Heart right ventricle (tissue), 16 donors: ENCODE measurements at regions not wholly inside any gene's neighbourhood (a gene's known extent, or its start where the extent isn't known, plus 50 kb on each side); places are given as distances from the start of the nearest gene placed in this dataset.

Source experiments
- ATAC-seq, 8 donors: fragments of 200-7000 bp; cut with Tn5 transposase; one replicate each; pipeline ENCODE4 v1.9.1; 2020; ENCODE audit warnings: mild to moderate bottlenecking in 8 of 8, moderate library complexity in 8 of 8, moderate number of reproducible peaks in 1 of 8
- DNase-seq, 2 donors: peaks; one replicate each; pipeline ENCODE4 v3.0.0-alpha.2; 2020
- H3K27ac ChIP-seq, 10 donors: fragments of 200-600 bp; sonication (generic) in 2 of 10; one replicate each; pipeline versions ENCODE4 v1.5.0 to v1.8.0; 2020 to 2022; ENCODE audit warnings: mild to moderate bottlenecking in 3 of 10
- H3K27me3 ChIP-seq, 7 donors: fragments of 200-600 bp; one replicate each; pipeline ENCODE4 v1.8.0; 2021 to 2022; ENCODE audit warnings: mild to moderate bottlenecking in 2 of 7
- H3K36me3 ChIP-seq, 9 donors: fragments of 200-600 bp; sonication (generic) in 1 of 9; one replicate each; pipeline versions ENCODE4 v1.5.0 to v1.8.0; 2020 to 2022; ENCODE audit warnings: mild to moderate bottlenecking in 2 of 9
- H3K4me1 ChIP-seq, 9 donors: fragments of 200-600 bp; sonication (generic) in 1 of 9; one replicate each; pipeline versions ENCODE4 v1.5.0 to v1.8.0; 2020 to 2022; ENCODE audit warnings: mild to moderate bottlenecking in 4 of 9
- H3K4me3 ChIP-seq, 10 donors: fragments of 200-600 bp; sonication (generic) in 2 of 10; one replicate each; pipeline versions ENCODE4 v1.5.0 to v1.8.0; 2020 to 2022; ENCODE audit warnings: mild to moderate bottlenecking in 7 of 10, moderate library complexity in 2 of 10
- H3K9me3 ChIP-seq, 11 donors: fragments of 200-600 bp in 10 of 11; sonication (generic) in 2 of 11; one replicate each; pipeline versions ENCODE4 v1.5.0 to v1.8.0; 2013 to 2022; ENCODE audit warnings: mild to moderate bottlenecking in 2 of 11, control low read depth in 1 of 11, moderate library complexity in 1 of 11
- WGBS, 2 donors: extraction: QIAGEN DNeasy Blood & Tissue Kit; methylation state at CpG; one replicate each; pipeline ENCODE4 v1.1.7; 2013; ENCODE audit warnings: inconsistent platforms in 1 of 2; 5-methylcytosine and 5-hydroxymethylcytosine counted together
- intact Hi-C, 10 donors: fragments of 100-400 bp; cut with DNase I; formaldehyde crosslinking; loops; one replicate each; pipeline versions ENCODE4 v1.11.1 to v1.14.2; 2022
- TF ChIP-seq, protein P1 (sequence below), 9 donors: fragments of 200-600 bp; sonication (generic) in 2 of 9; IDR thresholded peaks; one replicate each; pipeline versions ENCODE4 v1.5.0 to v1.8.0; 2021 to 2022; ENCODE audit warnings: antibody characterized with exemption in 9 of 9, mild to moderate bottlenecking in 5 of 9, moderate library complexity in 1 of 9
- donor health status: Arrhythmogenic right ventricular cardiomyopathy.
- donor health status: ischemic (EF 13 %, LVEDD 7.1; RV severe dilation, severe dysfunction).
- donor health status: healthy with polysubstance abuse.
- donor health status: DM: no; HTN: yes; CAD: no.
- donor health status: DM: no; HTN: no; CAD: no.
- donor health status: ischemic (EF 25% LVEDD 6.9; RV normal size, moderate dysfunction).
- donor health status: ischemic (EF 25% LVEDD 5.7; RV mildly dilated, moderate dysfunction).
- donor health status: healthy.
- donor health status: DM: yes; HTN: yes; CAD: no.
- donor health status: Ischemic cardiomyopathy.
- donor health status: ischemic (EF 35%, LVEDD 5.7; RV mildly dilated, moderate dysfunction).
- donor health status: nonischemic (EF 11% LVEDD 7.7; RV severe dilation, severe dysfunction).
- donor health status: DM: yes; HTN: yes; CAD: no.
- donor health status: PGD.
- donor health status: ischemic (EF 29% LVEDD 5.4; RV normal size, mild dysfunction).
- donor health status: nonischemic (EF 23%, LVEDD 6.1; RV moderate dilation, normal function).

DNA sequence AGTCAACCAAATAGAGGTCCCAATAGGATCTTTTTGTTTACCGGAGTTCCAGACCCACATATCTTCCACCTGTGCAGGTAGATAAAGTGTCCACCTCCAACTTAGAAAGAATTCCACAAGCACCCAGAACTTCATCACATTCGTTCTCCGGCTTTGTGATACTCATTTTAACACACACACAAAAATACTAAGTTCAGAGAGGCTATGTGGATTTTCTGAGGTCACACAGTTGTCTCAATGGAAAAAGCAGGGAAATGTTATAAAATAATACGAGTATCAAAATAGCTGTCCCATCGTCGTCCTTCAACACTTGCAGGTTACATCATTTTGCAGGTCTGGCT is 137.5 kb downstream of the TMCO5A start:
- peak overlapping the region in 9 of 10 donors; percentile 53 to 73 (median 63) for H3K4me3 ChIP-seq
- ATAC-seq, result no peak

GRCh38 chr15:38072348-38073177 is 138.1 kb downstream of the TMCO5A start:
- intact Hi-C loops, result loop anchor here in 7 of 10 donors (1.0 to 10.0 kb wide), 9 partner anchors 52 to 302 kb away; partner anchors contain the start of gene SPRED1 (in 5 of the 7)
- H3K9me3 ChIP-seq, result no peaks in the 10 kb centered on the region

More for the DNA sequence above, 137.5 kb downstream of the TMCO5A start:
- peaks cover 0 to 3% (median 0%) of the 10 kb centered on the region in 7 donors for H3K27me3 ChIP-seq
- TF ChIP-seq, protein P1, sequence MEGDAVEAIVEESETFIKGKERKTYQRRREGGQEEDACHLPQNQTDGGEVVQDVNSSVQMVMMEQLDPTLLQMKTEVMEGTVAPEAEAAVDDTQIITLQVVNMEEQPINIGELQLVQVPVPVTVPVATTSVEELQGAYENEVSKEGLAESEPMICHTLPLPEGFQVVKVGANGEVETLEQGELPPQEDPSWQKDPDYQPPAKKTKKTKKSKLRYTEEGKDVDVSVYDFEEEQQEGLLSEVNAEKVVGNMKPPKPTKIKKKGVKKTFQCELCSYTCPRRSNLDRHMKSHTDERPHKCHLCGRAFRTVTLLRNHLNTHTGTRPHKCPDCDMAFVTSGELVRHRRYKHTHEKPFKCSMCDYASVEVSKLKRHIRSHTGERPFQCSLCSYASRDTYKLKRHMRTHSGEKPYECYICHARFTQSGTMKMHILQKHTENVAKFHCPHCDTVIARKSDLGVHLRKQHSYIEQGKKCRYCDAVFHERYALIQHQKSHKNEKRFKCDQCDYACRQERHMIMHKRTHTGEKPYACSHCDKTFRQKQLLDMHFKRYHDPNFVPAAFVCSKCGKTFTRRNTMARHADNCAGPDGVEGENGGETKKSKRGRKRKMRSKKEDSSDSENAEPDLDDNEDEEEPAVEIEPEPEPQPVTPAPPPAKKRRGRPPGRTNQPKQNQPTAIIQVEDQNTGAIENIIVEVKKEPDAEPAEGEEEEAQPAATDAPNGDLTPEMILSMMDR (IDR thresholded peaks at IDR 0.05), result no peak
- H3K27ac ChIP-seq, result peak overlapping the region; percentile 83 to 96 (median 90)
- H3K36me3 ChIP-seq, result no peaks in the 10 kb centered on the region
- intact Hi-C loops, result loop anchor here in 7 of 10 donors (1.0 to 10.0 kb wide), 9 partner anchors 53 to 303 kb away; partner anchors contain the start of gene SPRED1 (in 5 of the 7)
- no peaks in the 10 kb centered on the region for H3K9me3 ChIP-seq
- peaks cover 8 to 56% (median 39%) of the 10 kb centered on the region in 9 donors for H3K4me1 ChIP-seq
- WGBS, 2 donors, result 58 to 62% methylated on average over 6 of the region's 6 CpGs
- DNase-seq, result no peak

GRCh38 chr15:38073178-38073946 is 138.9 kb downstream of the TMCO5A start:
- H3K27me3 ChIP-seq, result peaks cover 0 to 3% (median 0%) of the 10 kb centered on the region in 7 donors
- no peaks in the 10 kb centered on the region for H3K36me3 ChIP-seq
- ATAC-seq (peak in 7 of 8 donors; percentile 34 to 77 (median 40)), DNase-seq (peak in 1 of 2 donors; percentile 55)
- WGBS, 2 donors, result 15 to 16% methylated on average over 19 of the region's 19 CpGs
- peaks cover 8 to 55% (median 42%) of the 10 kb centered on the region in 9 donors for H3K4me1 ChIP-seq
- intact Hi-C loops, result loop anchor here in 7 of 10 donors (2.0 to 10.0 kb wide), 8 partner anchors 51 to 301 kb away; partner anchors contain the start of gene SPRED1 (in 5 of the 7)
- TF ChIP-seq, protein P1 (IDR thresholded peaks at IDR 0.05), result no peak
- peak overlapping the region; percentile 37 to 73 (median 63) for H3K4me3 ChIP-seq
- no peaks in the 10 kb centered on the region for H3K9me3 ChIP-seq
- H3K27ac ChIP-seq, result peak overlapping the region; percentile 83 to 96 (median 90)

More at GRCh38 chr15:38072348-38073177, 138.1 kb downstream of the TMCO5A start:
- ATAC-seq (peak; percentile 86 to 97 (median 89)), DNase-seq (peak; percentile 65 to 79)
- H3K4me1 ChIP-seq, result peaks cover 8 to 54% (median 39%) of the 10 kb centered on the region in 9 donors
- no peaks in the 10 kb centered on the region for H3K36me3 ChIP-seq
- WGBS, 2 donors, result 1 to 3% methylated on average over 48 to 55 of the region's 55 CpGs
- peak overlapping the region; percentile 83 to 96 (median 90) for H3K27ac ChIP-seq
- TF ChIP-seq, protein P1 (IDR thresholded peaks at IDR 0.05), result peak in 4 of 9 donors; percentile 22 to 49 (median 33)
- peak overlapping the region; percentile 37 to 73 (median 63) for H3K4me3 ChIP-seq
- H3K27me3 ChIP-seq, result peaks cover 0 to 3% (median 0%) of the 10 kb centered on the region in 7 donors

DNA sequence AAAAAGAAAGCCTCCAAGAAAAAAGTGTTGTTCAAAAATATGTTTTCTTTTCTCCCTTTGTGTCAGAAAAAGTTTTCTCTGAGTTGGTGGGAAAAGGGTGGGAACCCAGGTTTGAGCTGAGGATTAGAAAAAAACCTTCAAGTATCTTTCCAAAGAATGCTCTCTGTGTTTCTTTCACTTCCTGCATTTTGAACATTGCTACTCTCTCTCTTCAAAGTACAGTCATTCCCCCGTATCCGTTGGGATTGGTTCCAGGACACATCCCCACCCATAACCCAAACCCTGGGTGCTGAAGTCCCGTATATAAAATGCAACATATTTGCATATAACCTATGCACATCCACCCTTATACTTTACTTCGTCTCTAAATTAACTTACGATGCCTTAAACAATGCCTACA is 139.6 kb downstream of the TMCO5A start:
- H3K4me1 ChIP-seq, result peaks cover 8 to 51% (median 42%) of the 10 kb centered on the region in 9 donors
- WGBS, 2 donors, result 68 to 72% methylated on average over 5 of the region's 5 CpGs
- no peaks in the 10 kb centered on the region for H3K36me3 ChIP-seq
- intact Hi-C loops, result loop anchor here in 7 of 10 donors (5.0 to 10.0 kb wide), 6 partner anchors 51 to 301 kb away; partner anchors contain the start of gene SPRED1 (in 4 of the 7)
- TF ChIP-seq, protein P1 (IDR thresholded peaks at IDR 0.05), result no peak
- H3K4me3 ChIP-seq, result peak overlapping the region in 2 of 10 donors; percentile 63 to 64
- DNase-seq, result no peak
- peaks cover 0 to 3% (median 0%) of the 10 kb centered on the region in 7 donors for H3K27me3 ChIP-seq
- no peak for ATAC-seq
- peak overlapping the region in 8 of 10 donors; percentile 83 to 96 (median 90) for H3K27ac ChIP-seq
- no peaks in the 10 kb centered on the region for H3K9me3 ChIP-seq
